Fibroblast of pulmonary artery (primary cell): ENCODE measurements at regions not wholly inside any gene's neighbourhood (a gene's known extent, or its start where the extent isn't known, plus 50 kb on each side); places are given as distances from the start of the nearest gene placed in this dataset.

Source experiments
- DNase-seq: peaks from one replicate; pipeline ENCODE4 v3.0.0-alpha.2; 2010; ENCODE audit warnings: low read depth
- H3K4me3 ChIP-seq: replicated peaks from 2 replicates; pipeline ENCODE4 v1.5.1; 2011; ENCODE audit warnings: low read depth, mild to moderate bottlenecking, control low read depth, low read length, moderate library complexity
- CTCF ChIP-seq: IDR thresholded peaks from 2 replicates; pipeline ENCODE4 v1.5.1; 2011; ENCODE audit warnings: mild to moderate bottlenecking, control low read depth, low read length, inconsistent platforms; ENCODE audit errors: missing control alignments

- no peak for DNase-seq
- no peak overlapping the region for H3K4me3 ChIP-seq
- TF ChIP-seq CTCF, result no peak
These were observed 180.7 kb upstream of the SHH start for GRCh38 chr7:155992974-155993373.

GRCh38 chr7:155992538-155992937, 180.3 kb upstream of the SHH start:
- no peak overlapping the region for H3K4me3 ChIP-seq
- no peak for DNase-seq
- no peak for TF ChIP-seq CTCF

- no peak for TF ChIP-seq CTCF
- H3K4me3 ChIP-seq, result no peak overlapping the region
- no peak for DNase-seq
These were observed 179.8 kb upstream of the SHH start for GRCh38 chr7:155992107-155992506.

GRCh38 chr7:155991470-155991869, 179.2 kb upstream of the SHH start:
- no peak for DNase-seq
- no peak for TF ChIP-seq CTCF
- H3K4me3 ChIP-seq, result no peak overlapping the region

GRCh38 chr7:155988416-155988815, 176.2 kb upstream of the SHH start:
- DNase-seq, result no peak
- no peak for TF ChIP-seq CTCF

GRCh38 chr7:155987681-155988235, 175.5 kb upstream of the SHH start:
- DNase-seq, result no peak
- no peak overlapping the region for H3K4me3 ChIP-seq
- TF ChIP-seq CTCF, result no peak

More at GRCh38 chr7:155988416-155988815, 176.2 kb upstream of the SHH start:
- no peak overlapping the region for H3K4me3 ChIP-seq

- no peak for DNase-seq
- no peak for TF ChIP-seq CTCF
- no peak overlapping the region for H3K4me3 ChIP-seq
These were observed 174.4 kb upstream of the SHH start for GRCh38 chr7:155986497-155987160.
